LNCaP clone FGC (cell line): ENCODE measurements at regions not wholly inside any gene's neighbourhood (a gene's known extent, or its start where the extent isn't known, plus 50 kb on each side); places are given as distances from the start of the nearest gene placed in this dataset.

ENCODE experiments used
- DNase-seq: peaks from one replicate; pipeline ENCODE4 v3.0.0-alpha.2; 2011; ENCODE audit warnings: low read depth
- H3K4me3 ChIP-seq: 2 replicates; pipeline ENCODE4 v1.5.1; 2011; ENCODE audit warnings: mild to moderate bottlenecking, low read depth, low read length, control low read depth
- TF ChIP-seq, protein P1 (sequence below): IDR thresholded peaks from 2 replicates; pipeline ENCODE4 v1.5.1; 2012; ENCODE audit warnings: mild to moderate bottlenecking; ENCODE audit not compliant: control insufficient read depth, insufficient read depth; ENCODE audit errors: extremely low read depth

- DNase-seq: no peak
- H3K4me3 ChIP-seq: no peak overlapping the region
- TF ChIP-seq, protein P1, sequence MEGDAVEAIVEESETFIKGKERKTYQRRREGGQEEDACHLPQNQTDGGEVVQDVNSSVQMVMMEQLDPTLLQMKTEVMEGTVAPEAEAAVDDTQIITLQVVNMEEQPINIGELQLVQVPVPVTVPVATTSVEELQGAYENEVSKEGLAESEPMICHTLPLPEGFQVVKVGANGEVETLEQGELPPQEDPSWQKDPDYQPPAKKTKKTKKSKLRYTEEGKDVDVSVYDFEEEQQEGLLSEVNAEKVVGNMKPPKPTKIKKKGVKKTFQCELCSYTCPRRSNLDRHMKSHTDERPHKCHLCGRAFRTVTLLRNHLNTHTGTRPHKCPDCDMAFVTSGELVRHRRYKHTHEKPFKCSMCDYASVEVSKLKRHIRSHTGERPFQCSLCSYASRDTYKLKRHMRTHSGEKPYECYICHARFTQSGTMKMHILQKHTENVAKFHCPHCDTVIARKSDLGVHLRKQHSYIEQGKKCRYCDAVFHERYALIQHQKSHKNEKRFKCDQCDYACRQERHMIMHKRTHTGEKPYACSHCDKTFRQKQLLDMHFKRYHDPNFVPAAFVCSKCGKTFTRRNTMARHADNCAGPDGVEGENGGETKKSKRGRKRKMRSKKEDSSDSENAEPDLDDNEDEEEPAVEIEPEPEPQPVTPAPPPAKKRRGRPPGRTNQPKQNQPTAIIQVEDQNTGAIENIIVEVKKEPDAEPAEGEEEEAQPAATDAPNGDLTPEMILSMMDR: no peak
Observed at GRCh38 chr17:73694491-73694890, 50.2 kb upstream of the SDK2 start.

DNA sequence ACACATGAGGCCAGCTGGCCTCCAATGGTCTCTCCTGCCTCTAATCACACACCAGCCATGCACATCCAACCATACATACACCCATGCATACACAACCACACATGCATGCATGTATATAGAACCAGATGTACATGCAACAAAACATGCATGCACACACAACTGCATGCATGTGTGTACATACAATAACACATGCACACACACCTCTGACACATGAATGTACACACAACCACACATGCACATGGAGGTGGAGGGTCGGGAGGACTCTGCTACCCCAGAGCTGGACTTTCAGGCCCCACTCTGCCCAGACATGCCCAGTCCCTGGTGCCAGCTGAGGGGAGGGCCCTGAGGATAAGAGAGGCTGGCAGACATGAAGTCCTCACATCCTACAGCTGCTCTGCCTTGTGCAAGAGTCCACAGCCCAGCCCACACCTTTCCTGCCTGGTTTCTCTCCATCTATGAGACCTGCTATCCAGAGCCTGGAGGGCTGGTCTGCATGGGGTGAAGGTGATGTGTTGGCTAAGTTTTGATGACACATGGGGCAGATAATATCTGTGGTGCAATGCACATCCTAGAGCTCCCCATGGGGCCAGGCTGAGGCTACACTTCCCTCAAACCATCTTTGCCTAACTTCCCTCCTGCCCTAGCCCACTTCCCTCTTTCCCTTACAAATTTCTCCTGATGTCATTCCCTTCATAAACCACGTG is 50.9 kb upstream of the SDK2 start:
- DNase-seq: no peak
- TF ChIP-seq, protein P1: no peak
- no peak overlapping the region for H3K4me3 ChIP-seq

- DNase-seq: no peak
- TF ChIP-seq, protein P1: no peak
- no peak overlapping the region for H3K4me3 ChIP-seq
Observed at GRCh38 chr17:73696251-73696650, 52.0 kb upstream of the SDK2 start.

GRCh38 chr17:73697872-73698271 is 53.6 kb upstream of the SDK2 start:
- TF ChIP-seq, protein P1: peak; percentile 44
- H3K4me3 ChIP-seq: no peak overlapping the region
- peak; percentile 17 for DNase-seq

GRCh38 chr17:73698966-73699365 is 54.7 kb upstream of the SDK2 start:
- TF ChIP-seq, protein P1: no peak
- no peak overlapping the region for H3K4me3 ChIP-seq
- DNase-seq: no peak

GRCh38 chr17:73701701-73702100 is 57.5 kb upstream of the SDK2 start:
- DNase-seq: no peak
- H3K4me3 ChIP-seq: no peak overlapping the region
- TF ChIP-seq, protein P1: no peak

DNA sequence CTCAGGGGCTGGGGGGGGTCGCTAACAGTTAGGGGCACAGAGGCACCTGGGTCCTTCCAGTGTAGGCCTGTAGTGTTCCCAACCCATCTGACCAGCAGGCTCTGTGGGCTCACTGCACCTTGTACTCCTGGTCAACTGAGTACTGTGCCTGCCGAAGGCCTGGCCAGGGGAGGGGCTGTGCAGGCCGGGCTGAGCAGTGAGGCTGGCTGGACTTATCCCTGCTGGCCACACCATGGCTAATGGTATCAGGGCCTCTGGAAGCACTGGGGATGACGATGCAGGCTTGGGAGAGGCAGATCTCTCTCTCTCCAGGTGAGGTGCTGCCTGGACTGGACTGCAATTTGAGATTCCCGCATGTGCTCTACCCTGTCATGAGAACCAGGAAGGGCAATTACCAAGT is 58.9 kb upstream of the SDK2 start:
- DNase-seq: no peak
- no peak overlapping the region for H3K4me3 ChIP-seq
- TF ChIP-seq, protein P1: no peak
